IMR-90 (cell line): ENCODE measurements at regions not wholly inside any gene's neighbourhood (a gene's known extent, or its start where the extent isn't known, plus 50 kb on each side); places are given as distances from the start of the nearest gene placed in this dataset.

Source experiments
- ATAC-seq: fragments of 200-7000 bp; cut with Tn5 transposase; 2 replicates; pipeline ENCODE4 v1.9.1; 2020; ENCODE audit warnings: low read depth, mild to moderate bottlenecking, moderate library complexity
- BruUV-seq: library from RNA; stranded (reverse); fragments of 400-500 nt; replicated peaks from 2 replicates; lab custom pipeline; 2021; lab: Mats Ljungman, UMichigan
- CTCF ChIA-PET: fragments of 300-600 bp; formaldehyde crosslinking; extraction: SDS; loops from one replicate; lab custom pipeline; 2021; ENCODE audit warnings: antibody characterized with exemption; lab: Yijun Ruan, JAX
- POLR2A ChIA-PET: fragments of 300-600 bp; sonication (Branson Sonifier 250); formaldehyde crosslinking; loops from one replicate; lab custom pipeline; 2022; ENCODE audit warnings: antibody characterized with exemption; ENCODE audit not compliant: unreplicated experiment; lab: Charles Lee
- DNase-seq: peaks from one replicate; pipeline ENCODE4 v3.0.0; 2013
- H2AFZ ChIP-seq: replicated peaks from 2 replicates; pipeline ENCODE3; 2013; ENCODE audit warnings: low read length, mild to moderate bottlenecking; ENCODE audit not compliant: poor library complexity
- H2AK5ac ChIP-seq: 2 replicates; pipeline ENCODE4 v1.6.1; 2013; ENCODE audit warnings: low read depth, low read length, inconsistent platforms
- H2AK9ac ChIP-seq: replicated peaks from 2 replicates; pipeline ENCODE3; 2013; ENCODE audit warnings: mild to moderate bottlenecking, low read depth, low read length, moderate library complexity; ENCODE audit not compliant: poor library complexity
- H2BK120ac ChIP-seq: 2 replicates; pipeline ENCODE4 v1.6.1; 2013; ENCODE audit warnings: low read depth, low read length, inconsistent platforms
- H2BK15ac ChIP-seq: 3 replicates; pipeline ENCODE4 v1.6.1; 2013; ENCODE audit warnings: low read depth, low read length, inconsistent platforms
- H2BK20ac ChIP-seq: 2 replicates; pipeline ENCODE4 v1.6.1; 2013; ENCODE audit warnings: low read depth, mild to moderate bottlenecking, inconsistent platforms, low read length, moderate library complexity
- H2BK5ac ChIP-seq: 2 replicates; pipeline ENCODE4 v1.6.1; 2013; ENCODE audit warnings: mild to moderate bottlenecking, low read depth, low read length, inconsistent platforms; ENCODE audit not compliant: poor library complexity, severe bottlenecking
- H3K14ac ChIP-seq: replicated peaks from 2 replicates; pipeline ENCODE4 v1.6.1; 2013; ENCODE audit warnings: low read depth, low read length, inconsistent platforms
- H3K18ac ChIP-seq: 2 replicates; pipeline ENCODE4 v1.6.1; 2013; ENCODE audit warnings: low read depth, low read length, control low read depth
- H3K23ac ChIP-seq: 2 replicates; pipeline ENCODE4 v1.6.1; 2013; ENCODE audit warnings: low read depth, low read length, inconsistent platforms
- H3K27ac ChIP-seq: 2 replicates; pipeline ENCODE4 v1.5.1; 2013; ENCODE audit warnings: mild to moderate bottlenecking, control low read depth, low read length; ENCODE audit not compliant: insufficient read depth
- H3K27me3 ChIP-seq: 2 replicates; pipeline ENCODE4 v1.6.1; 2013; ENCODE audit warnings: low read length; ENCODE audit not compliant: control insufficient read depth, insufficient read depth
- H3K36me3 ChIP-seq: 2 replicates; pipeline ENCODE4 v1.6.1; 2013; ENCODE audit warnings: low read length, mixed read lengths; ENCODE audit not compliant: control insufficient read depth, insufficient read depth
- H3K4ac ChIP-seq: 2 replicates; pipeline ENCODE4 v1.6.1; 2013; ENCODE audit warnings: low read depth, low read length, inconsistent platforms
- H3K4me1 ChIP-seq: 2 replicates; pipeline ENCODE4 v1.6.1; 2013; ENCODE audit warnings: low read length, mixed read lengths; ENCODE audit not compliant: control insufficient read depth, insufficient read depth
- H3K4me2 ChIP-seq: 2 replicates; pipeline ENCODE4 v1.6.1; 2013; ENCODE audit warnings: low read depth, mild to moderate bottlenecking, control low read depth, low read length, moderate library complexity
- H3K4me3 ChIP-seq: 2 replicates; pipeline ENCODE4 v1.5.1; 2013; ENCODE audit warnings: low read depth, mild to moderate bottlenecking, control low read depth, low read length, moderate library complexity; ENCODE audit not compliant: insufficient read depth
- H3K56ac ChIP-seq: 2 replicates; pipeline ENCODE4 v1.6.1; 2013; ENCODE audit warnings: low read length, inconsistent platforms; ENCODE audit not compliant: insufficient read depth; ENCODE audit errors: extremely low read depth
- H3K79me1 ChIP-seq, 2 experiments: 2 replicates each; pipeline ENCODE4 v1.6.1; 2013; ENCODE audit warnings: low read length in 2 of 2, inconsistent platforms in 1 of 2, low read depth in 1 of 2
- H3K9ac ChIP-seq: 2 replicates; pipeline ENCODE4 v1.6.1; 2013; ENCODE audit warnings: low read depth, low read length, control low read depth
- H3K9me1 ChIP-seq: 2 replicates; pipeline ENCODE4 v1.6.1; 2013; ENCODE audit warnings: low read length, inconsistent platforms; ENCODE audit not compliant: insufficient read depth
- H3K9me3 ChIP-seq: 2 replicates; pipeline ENCODE4 v1.6.1; 2013; ENCODE audit warnings: low read length; ENCODE audit not compliant: control insufficient read depth, insufficient read depth
- H4K20me1 ChIP-seq: 2 replicates; pipeline ENCODE4 v1.6.1; 2013; ENCODE audit warnings: low read length, inconsistent platforms; ENCODE audit not compliant: insufficient read depth
- H4K5ac ChIP-seq: 2 replicates; pipeline ENCODE4 v1.6.1; 2013; ENCODE audit warnings: mild to moderate bottlenecking, low read depth, low read length, control low read depth
- H4K8ac ChIP-seq, 2 experiments: 2 replicates each; pipeline ENCODE4 v1.6.1; 2013; ENCODE audit warnings: low read depth in 2 of 2, low read length in 2 of 2, control low read depth in 1 of 2, inconsistent platforms in 1 of 2
- H4K91ac ChIP-seq: 2 replicates; pipeline ENCODE4 v1.6.1; 2013; ENCODE audit warnings: low read depth, low read length, inconsistent platforms; ENCODE audit not compliant: insufficient read depth
- FOS ChIP-seq: fragments of 150-350 bp; IDR thresholded peaks from 2 replicates; pipeline ENCODE4 v1.6.1; 2016; ENCODE audit warnings: low read depth, low read length
- MAFK ChIP-seq: IDR thresholded peaks from 2 replicates; pipeline ENCODE4 v1.6.1; 2012; ENCODE audit warnings: low read depth, low read length, improper control_type of control experiment
- NFE2L2 ChIP-seq: fragments of 150-350 bp; IDR thresholded peaks from 2 replicates; pipeline ENCODE4 v1.6.1; 2016; ENCODE audit warnings: low read depth, mild to moderate bottlenecking, low read length
- RAD21 ChIP-seq: IDR thresholded peaks from 2 replicates; pipeline ENCODE4 v1.6.1; 2012; ENCODE audit warnings: low read length, improper control_type of control experiment
- RCOR1 ChIP-seq: IDR thresholded peaks from 2 replicates; pipeline ENCODE4 v1.6.1; 2012; ENCODE audit warnings: mild to moderate bottlenecking, low read length, improper control_type of control experiment; ENCODE audit not compliant: insufficient replicate concordance
- whole genome bisulfite sequencing, 2 experiments: methylation state at CpG; one replicate each; pipeline versions ENCODE4 v1.1.5 to v1.1.7; 2013; ENCODE audit warnings: missing lambda C conversion rate in 2 of 2; ENCODE audit not compliant: insufficient read length in 1 of 2; ENCODE audit errors: extremely low coverage in 2 of 2; 5-methylcytosine and 5-hydroxymethylcytosine counted together
- dilution Hi-C: fragments of 300-500 bp; cut with HindIII; formaldehyde crosslinking; loops from one replicate; pipeline ENCODE4 v1.14.3; 2018; ENCODE audit warnings: low sequenced_read_pairs; ENCODE audit not compliant: unreplicated experiment
- in situ Hi-C: fragments of 300-500 bp; cut with MboI; formaldehyde crosslinking; loops from 3 replicates; pipeline ENCODE4 v1.14.3; 2019; ENCODE audit warnings: low sequenced_read_pairs, inconsistent platforms, mixed read lengths
- intact Hi-C: fragments of 100-400 bp; cut with micrococcal nuclease; formaldehyde crosslinking; loops from 2 replicates; pipeline ENCODE4 v1.10.0; 2022

DNA sequence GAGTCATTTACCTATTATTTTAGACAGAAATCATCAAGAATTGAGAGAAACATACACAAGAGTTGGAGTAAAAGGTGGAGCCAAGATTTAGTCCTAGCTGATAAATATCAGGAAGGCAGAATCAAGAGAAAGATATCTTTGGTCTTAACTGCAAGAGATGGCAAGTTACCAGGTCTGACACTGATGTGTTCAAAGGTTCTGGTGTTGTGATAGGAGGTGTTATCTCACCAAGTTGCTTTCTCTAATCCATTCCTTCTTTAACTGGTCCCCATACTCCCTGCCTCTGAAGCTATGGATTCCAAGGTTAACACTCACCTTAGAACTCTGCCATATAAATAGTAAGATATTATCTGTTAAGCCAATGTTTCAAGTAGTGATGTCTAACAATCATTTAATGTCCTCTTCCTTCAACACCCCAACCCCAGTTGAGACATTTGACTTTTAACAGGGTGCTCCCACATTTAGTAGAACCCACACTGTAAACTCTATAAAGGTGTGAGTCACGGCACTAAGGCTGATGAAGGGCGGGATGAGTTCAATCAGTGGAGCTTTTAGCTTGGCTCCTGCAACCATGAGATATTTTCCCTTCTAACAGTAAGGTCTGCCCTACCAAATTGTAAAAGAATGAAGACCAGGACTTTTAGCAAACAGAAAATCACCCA, 333.7 kb downstream of the RND3 start:
- no peak overlapping the region for H3K18ac ChIP-seq
- no peaks in the 10 kb centered on the region for H4K20me1 ChIP-seq
- no peak overlapping the region for H2AK9ac ChIP-seq
- H2AFZ ChIP-seq: no peak overlapping the region
- no peak overlapping the region for H3K14ac ChIP-seq
- ChIA-PET CTCF (no interaction called here), POLR2A (no interaction called here)
- H3K9me3 ChIP-seq: no peaks in the 10 kb centered on the region
- no peaks in the 10 kb centered on the region for H3K27me3 ChIP-seq
- no peak overlapping the region for H3K9ac ChIP-seq
- no peak overlapping the region; the same call in 1 of the 2 replicates for H2BK20ac ChIP-seq
- dilution Hi-C loops: no loop called here
- H3K4me2 ChIP-seq: no peak overlapping the region
- no CpG with 5 or more reads among the region's 2 CpGs for WGBS, 2 experiments
- BruUV-seq: no TSS peak
- intact Hi-C loops: no loop called here
- no peaks in the 10 kb centered on the region for H3K79me1 ChIP-seq
- no peak overlapping the region for H4K5ac ChIP-seq
- no peak overlapping the region for H2BK5ac ChIP-seq
- H3K23ac ChIP-seq: no peak overlapping the region
- H3K36me3 ChIP-seq: no peaks in the 10 kb centered on the region
- ATAC-seq (no peak), DNase-seq (no peak)
- TF ChIP-seq RAD21: no peak
- no peak for TF ChIP-seq NFE2L2
- TF ChIP-seq MAFK: no peak
- TF ChIP-seq RCOR1: no peak
- no peak for TF ChIP-seq FOS
- no peak overlapping the region for H3K4ac ChIP-seq
- no peak overlapping the region for H3K56ac ChIP-seq
- H3K4me3 ChIP-seq: no peak overlapping the region
- H4K8ac ChIP-seq: no peak overlapping the region
- in situ Hi-C loops: no loop called here
- H2BK15ac ChIP-seq: no peak overlapping the region
- peaks cover 6% of the 10 kb centered on the region for H3K4me1 ChIP-seq
- H4K91ac ChIP-seq: no peak overlapping the region
- H3K27ac ChIP-seq: no peak overlapping the region
- H2BK120ac ChIP-seq: no peak overlapping the region
- H2AK5ac ChIP-seq: no peak overlapping the region
- H3K9me1 ChIP-seq: no peaks in the 10 kb centered on the region
